CD4-positive, alpha-beta T cell treated with Interleukin-21 for 1 hour (primary cell): ENCODE measurements at regions not wholly inside any gene's neighbourhood (a gene's known extent, or its start where the extent isn't known, plus 50 kb on each side); places are given as distances from the start of the nearest gene placed in this dataset.

ENCODE experiments used
- DNase-seq: peaks from one replicate; pipeline ENCODE4 v3.0.0-alpha.2; 2020

- no peak for DNase-seq
These were observed 97.4 kb upstream of the TMPRSS2 start for GRCh38 chr21:41605178-41605933.

GRCh38 chr21:41604583-41605041 lies 96.7 kb upstream of the TMPRSS2 start:
- no peak for DNase-seq

- DNase-seq = no peak
These were observed 95.5 kb upstream of the TMPRSS2 start for GRCh38 chr21:41603476-41603875.

GRCh38 chr21:41602531-41602930 lies 94.6 kb upstream of the TMPRSS2 start:
- no peak for DNase-seq

- DNase-seq = no peak
These were observed 93.8 kb upstream of the TMPRSS2 start for GRCh38 chr21:41601573-41602368.

GRCh38 chr21:41600961-41601572 lies 93.1 kb upstream of the TMPRSS2 start:
- no peak for DNase-seq

GRCh38 chr21:41600556-41600955 lies 92.6 kb upstream of the TMPRSS2 start:
- DNase-seq = no peak

- no peak for DNase-seq
These were observed 92.2 kb upstream of the TMPRSS2 start for GRCh38 chr21:41600116-41600515.

GRCh38 chr21:41598561-41599431 lies 90.8 kb upstream of the TMPRSS2 start:
- DNase-seq = no peak

GRCh38 chr21:41597811-41598231 lies 89.9 kb upstream of the TMPRSS2 start:
- DNase-seq = no peak

- DNase-seq = no peak
These were observed 89.3 kb upstream of the TMPRSS2 start for GRCh38 chr21:41597227-41597626.

- DNase-seq = no peak
These were observed 88.4 kb upstream of the TMPRSS2 start for GRCh38 chr21:41596241-41596925.

GRCh38 chr21:41594268-41594667 lies 86.3 kb upstream of the TMPRSS2 start:
- no peak for DNase-seq

GRCh38 chr21:41593760-41594138 lies 85.8 kb upstream of the TMPRSS2 start:
- DNase-seq = no peak

- DNase-seq = no peak
These were observed 85.2 kb upstream of the TMPRSS2 start for GRCh38 chr21:41593051-41593759.

GRCh38 chr21:41589620-41590175 lies 81.7 kb upstream of the TMPRSS2 start:
- no peak for DNase-seq

- no peak for DNase-seq
These were observed 81.2 kb upstream of the TMPRSS2 start for GRCh38 chr21:41589131-41589530.

- no peak for DNase-seq
These were observed 77.4 kb upstream of the TMPRSS2 start for GRCh38 chr21:41585199-41585994.

- no peak for DNase-seq
These were observed 76.7 kb upstream of the TMPRSS2 start for GRCh38 chr21:41584603-41585176.

GRCh38 chr21:41583274-41583790 lies 75.4 kb upstream of the TMPRSS2 start:
- DNase-seq = no peak
